Colonic mucosa (tissue), 4 donors: ENCODE measurements at regions not wholly inside any gene's neighbourhood (a gene's known extent, or its start where the extent isn't known, plus 50 kb on each side); places are given as distances from the start of the nearest gene placed in this dataset.
"Not testable (repeated sequence)": the region's sequence is repeated elsewhere in the genome, so short reads cannot be mapped to it uniquely, and the experiment has no call there.

ENCODE experiments used
- DNase-seq: peaks from one replicate; pipeline ENCODE4 v3.0.0-alpha.2; 2020
- H3K27ac ChIP-seq: fragments of 200-600 bp; one replicate; pipeline ENCODE4 v1.8.0; 2021
- H3K27me3 ChIP-seq: fragments of 200-600 bp; one replicate; pipeline ENCODE4 v1.8.0; 2021
- H3K36me3 ChIP-seq: fragments of 200-600 bp; one replicate; pipeline ENCODE4 v1.8.0; 2021
- H3K4me1 ChIP-seq: fragments of 200-600 bp; one replicate; pipeline ENCODE4 v1.8.0; 2021; ENCODE audit warnings: mild to moderate bottlenecking
- H3K4me3 ChIP-seq: fragments of 200-600 bp; one replicate; pipeline ENCODE4 v1.8.0; 2021
- H3K9ac ChIP-seq, 2 donors: one replicate each; pipeline ENCODE4 v1.7.0; 2013; ENCODE audit warnings: control low read depth in 2 of 2, low read depth in 2 of 2, low read length in 2 of 2
- H3K9me3 ChIP-seq: fragments of 200-600 bp; one replicate; pipeline ENCODE4 v1.8.0; 2021
- intact Hi-C: fragments of 100-400 bp; cut with DNase I; formaldehyde crosslinking; loops from one replicate; pipeline ENCODE4 v1.14.1; 2022
- TF ChIP-seq, protein P1 (sequence below): fragments of 200-600 bp; IDR thresholded peaks from one replicate; pipeline ENCODE4 v1.8.0; 2022; ENCODE audit warnings: antibody characterized with exemption, mild to moderate bottlenecking
- donor health status: healthy.
- donor health status: DM: no; HTN: no; CAD: no.
- donor health status: DM: no; HTN: no; CAD: no.

DNA sequence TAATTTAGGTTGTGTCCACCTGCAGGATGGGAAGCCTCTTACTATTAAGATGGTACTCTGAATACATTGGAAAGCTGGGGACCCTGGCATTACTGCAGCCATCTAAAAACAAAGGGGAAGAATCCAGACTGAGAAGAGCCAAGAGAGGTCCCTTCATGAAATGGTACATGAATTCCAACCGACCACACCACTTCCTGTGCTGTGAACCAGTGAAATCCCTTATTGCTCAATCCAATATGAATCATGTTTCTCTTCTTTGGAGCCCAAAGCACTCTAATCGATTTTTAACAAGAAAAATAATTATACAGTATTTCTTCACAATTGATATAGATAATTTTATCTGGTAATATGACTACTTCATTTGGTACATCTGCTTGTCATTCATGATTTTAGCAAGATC is 479.7 kb upstream of the RAB6C start:
- Histone ChIP-seq H3K27ac (no peak overlapping the region), H3K4me1 (no peaks in the 10 kb centered on the region), H3K9ac (no peak overlapping the region), H3K4me3 (no peak overlapping the region), H3K27me3 (no peaks in the 10 kb centered on the region), H3K9me3 (no peaks in the 10 kb centered on the region), H3K36me3 (no peaks in the 10 kb centered on the region)
- TF ChIP-seq, protein P1, sequence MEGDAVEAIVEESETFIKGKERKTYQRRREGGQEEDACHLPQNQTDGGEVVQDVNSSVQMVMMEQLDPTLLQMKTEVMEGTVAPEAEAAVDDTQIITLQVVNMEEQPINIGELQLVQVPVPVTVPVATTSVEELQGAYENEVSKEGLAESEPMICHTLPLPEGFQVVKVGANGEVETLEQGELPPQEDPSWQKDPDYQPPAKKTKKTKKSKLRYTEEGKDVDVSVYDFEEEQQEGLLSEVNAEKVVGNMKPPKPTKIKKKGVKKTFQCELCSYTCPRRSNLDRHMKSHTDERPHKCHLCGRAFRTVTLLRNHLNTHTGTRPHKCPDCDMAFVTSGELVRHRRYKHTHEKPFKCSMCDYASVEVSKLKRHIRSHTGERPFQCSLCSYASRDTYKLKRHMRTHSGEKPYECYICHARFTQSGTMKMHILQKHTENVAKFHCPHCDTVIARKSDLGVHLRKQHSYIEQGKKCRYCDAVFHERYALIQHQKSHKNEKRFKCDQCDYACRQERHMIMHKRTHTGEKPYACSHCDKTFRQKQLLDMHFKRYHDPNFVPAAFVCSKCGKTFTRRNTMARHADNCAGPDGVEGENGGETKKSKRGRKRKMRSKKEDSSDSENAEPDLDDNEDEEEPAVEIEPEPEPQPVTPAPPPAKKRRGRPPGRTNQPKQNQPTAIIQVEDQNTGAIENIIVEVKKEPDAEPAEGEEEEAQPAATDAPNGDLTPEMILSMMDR: no peak
- intact Hi-C loops: no loop called here
- DNase-seq: no peak

- Histone ChIP-seq H3K9me3 (no peaks in the 10 kb centered on the region), H3K36me3 (no peaks in the 10 kb centered on the region), H3K4me1 (no peaks in the 10 kb centered on the region), H3K27me3 (no peaks in the 10 kb centered on the region), H3K9ac (no peak overlapping the region), H3K27ac (no peak overlapping the region), H3K4me3 (no peak overlapping the region)
- no peak for DNase-seq
- intact Hi-C loops: no loop called here
- TF ChIP-seq, protein P1: no peak
Observed at GRCh38 chr2:129502781-129503180, 476.7 kb upstream of the RAB6C start.

GRCh38 chr2:129504646-129505045 is 474.8 kb upstream of the RAB6C start:
- Histone ChIP-seq H3K4me1 (no peaks in the 10 kb centered on the region), H3K27me3 (no peaks in the 10 kb centered on the region), H3K9ac (no peak overlapping the region), H3K27ac (no peak overlapping the region), H3K36me3 (no peaks in the 10 kb centered on the region), H3K4me3 (no peak overlapping the region), H3K9me3 (no peaks in the 10 kb centered on the region)
- intact Hi-C loops: no loop called here
- TF ChIP-seq, protein P1: no peak
- DNase-seq: no peak

GRCh38 chr2:129518937-129519336 is 460.5 kb upstream of the RAB6C start:
- no peak for DNase-seq
- H3K27me3 ChIP-seq: no peaks in the 10 kb centered on the region
- no peak overlapping the region for H3K9ac ChIP-seq
- H3K9me3 ChIP-seq: no peaks in the 10 kb centered on the region
- intact Hi-C loops: no loop called here
- no peak overlapping the region for H3K4me3 ChIP-seq
- H3K27ac ChIP-seq: no peak overlapping the region
- H3K36me3 ChIP-seq: no peaks in the 10 kb centered on the region
- TF ChIP-seq, protein P1: no peak
- no peaks in the 10 kb centered on the region for H3K4me1 ChIP-seq

- H3K36me3 ChIP-seq, H3K9me3 ChIP-seq, H3K27me3 ChIP-seq, intact Hi-C loops, H3K4me3 ChIP-seq, H3K27ac ChIP-seq, DNase-seq, H3K4me1 ChIP-seq, H3K9ac ChIP-seq: not testable (repeated sequence)
Observed at GRCh38 chr2:129532158-129532557, 447.3 kb upstream of the RAB6C start.

GRCh38 chr2:129548880-129549279 is 430.6 kb upstream of the RAB6C start:
- TF ChIP-seq, protein P1: no peak
- H3K9ac ChIP-seq: no peak overlapping the region
- no peaks in the 10 kb centered on the region for H3K4me1 ChIP-seq
- no peaks in the 10 kb centered on the region for H3K27me3 ChIP-seq
- H3K27ac ChIP-seq: no peak overlapping the region
- H3K36me3 ChIP-seq: no peaks in the 10 kb centered on the region
- intact Hi-C loops: no loop called here
- DNase-seq: no peak
- H3K4me3 ChIP-seq: no peak overlapping the region
- H3K9me3 ChIP-seq: no peaks in the 10 kb centered on the region
